ENCODE measurements at regions not wholly inside any gene's neighbourhood (a gene's known extent, or its start where the extent isn't known, plus 50 kb on each side); places are given as distances from the start of the nearest gene placed in this dataset.

DNA sequence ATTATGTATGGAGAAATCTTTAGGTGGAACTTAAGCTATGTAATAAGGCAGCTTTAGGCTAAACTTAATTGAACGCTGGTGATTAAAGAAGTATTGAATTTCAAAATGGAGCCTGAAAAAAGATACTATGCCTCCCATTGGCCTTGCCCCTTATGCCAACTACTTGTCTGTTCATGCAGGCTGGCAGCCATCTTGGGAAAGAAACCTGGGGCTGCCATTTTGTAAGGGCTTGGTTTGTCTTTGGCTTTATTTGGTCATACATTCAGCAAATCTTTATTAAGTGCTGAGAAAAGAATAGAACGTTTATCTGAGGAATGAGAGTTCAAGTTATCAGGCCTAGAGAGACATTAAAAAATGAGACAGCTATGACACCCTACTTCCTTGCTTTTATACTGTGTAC lies 231.3 kb downstream of the KCNE4 start:
- TF ChIP-seq, protein P1, sequence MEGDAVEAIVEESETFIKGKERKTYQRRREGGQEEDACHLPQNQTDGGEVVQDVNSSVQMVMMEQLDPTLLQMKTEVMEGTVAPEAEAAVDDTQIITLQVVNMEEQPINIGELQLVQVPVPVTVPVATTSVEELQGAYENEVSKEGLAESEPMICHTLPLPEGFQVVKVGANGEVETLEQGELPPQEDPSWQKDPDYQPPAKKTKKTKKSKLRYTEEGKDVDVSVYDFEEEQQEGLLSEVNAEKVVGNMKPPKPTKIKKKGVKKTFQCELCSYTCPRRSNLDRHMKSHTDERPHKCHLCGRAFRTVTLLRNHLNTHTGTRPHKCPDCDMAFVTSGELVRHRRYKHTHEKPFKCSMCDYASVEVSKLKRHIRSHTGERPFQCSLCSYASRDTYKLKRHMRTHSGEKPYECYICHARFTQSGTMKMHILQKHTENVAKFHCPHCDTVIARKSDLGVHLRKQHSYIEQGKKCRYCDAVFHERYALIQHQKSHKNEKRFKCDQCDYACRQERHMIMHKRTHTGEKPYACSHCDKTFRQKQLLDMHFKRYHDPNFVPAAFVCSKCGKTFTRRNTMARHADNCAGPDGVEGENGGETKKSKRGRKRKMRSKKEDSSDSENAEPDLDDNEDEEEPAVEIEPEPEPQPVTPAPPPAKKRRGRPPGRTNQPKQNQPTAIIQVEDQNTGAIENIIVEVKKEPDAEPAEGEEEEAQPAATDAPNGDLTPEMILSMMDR (IDR thresholded peaks at IDR 0.05), result no peak
- no peak for TF ChIP-seq TAF1 (IDR thresholded peaks at IDR 0.05; ENCODE audit: borderline replicate concordance, low read depth, low read length)

All from SK-N-SH (cell line).